Spinal cord (tissue), 9 donors: ENCODE measurements at regions not wholly inside any gene's neighbourhood (a gene's known extent, or its start where the extent isn't known, plus 50 kb on each side); places are given as distances from the start of the nearest gene placed in this dataset.
A peak's percentile ranks its signal among the peaks of the same experiment; 100 is the strongest.

Experiments used
- DNase-seq, 6 donors: peaks; one replicate each; pipeline versions ENCODE4 v3.0.0 to v3.0.0-alpha.2; 2013 to 2015; ENCODE audit warnings: low spot score in 6 of 6, low read depth in 4 of 6
- H3K27ac ChIP-seq: one replicate; pipeline ENCODE4 v1.5.1; 2013; ENCODE audit warnings: low read depth, low read length, control low read depth
- H3K27me3 ChIP-seq: one replicate; pipeline ENCODE4 v1.6.1; 2013; ENCODE audit warnings: low read length; ENCODE audit not compliant: control insufficient read depth, insufficient read depth
- H3K36me3 ChIP-seq: one replicate; pipeline ENCODE4 v1.6.1; 2013; ENCODE audit warnings: low read length; ENCODE audit not compliant: control insufficient read depth, insufficient read depth
- H3K4me1 ChIP-seq: one replicate; pipeline ENCODE4 v1.6.1; 2013; ENCODE audit warnings: low read length; ENCODE audit not compliant: control insufficient read depth, insufficient read depth
- H3K4me3 ChIP-seq: one replicate; pipeline ENCODE4 v1.5.1; 2013; ENCODE audit warnings: low read depth, low read length, control low read depth
- H3K9me3 ChIP-seq: one replicate; pipeline ENCODE4 v1.6.1; 2013; ENCODE audit warnings: low read length; ENCODE audit not compliant: control insufficient read depth, insufficient read depth
- WGBS: methylation state at CpG from one replicate; pipeline ENCODE4 v1.1.5; 2013; ENCODE audit warnings: missing lambda C conversion rate; ENCODE audit not compliant: insufficient coverage; 5-methylcytosine and 5-hydroxymethylcytosine counted together
- donor health status: healthy.

DNA sequence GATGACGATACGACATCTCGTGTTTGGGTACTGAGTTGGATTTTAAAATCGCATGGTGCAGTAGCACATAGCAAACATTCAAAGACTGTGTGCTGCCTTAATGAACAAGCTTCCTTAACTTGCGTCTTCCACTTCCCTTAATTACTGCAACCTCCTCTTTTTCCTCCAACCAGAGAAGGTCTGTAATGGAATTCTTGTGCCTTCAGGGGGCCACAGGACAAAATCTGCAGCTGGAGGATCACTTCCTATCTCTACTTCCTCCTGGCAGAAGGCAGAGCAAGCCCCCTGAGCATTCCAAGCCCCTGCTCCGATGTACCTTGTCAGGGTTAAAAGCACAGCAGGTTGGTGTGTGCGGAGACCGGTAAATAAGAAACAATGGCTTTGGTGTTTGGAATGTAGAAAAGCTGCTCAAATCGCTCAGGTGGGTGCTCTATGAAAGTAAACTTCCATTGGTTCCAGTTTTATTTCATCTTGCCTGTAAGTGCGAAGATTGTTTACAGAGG is 151.3 kb upstream of the UQCRFS1 start:
- Histone ChIP-seq H3K4me3 (no peak overlapping the region), H3K27me3 (peaks cover 3% of the 10 kb centered on the region), H3K27ac (no peak overlapping the region), H3K9me3 (no peaks in the 10 kb centered on the region), H3K4me1 (no peaks in the 10 kb centered on the region), H3K36me3 (no peaks in the 10 kb centered on the region)
- DNase-seq, result no peak
- WGBS, result 47% methylated on average over 7 of the region's 10 CpGs

DNA sequence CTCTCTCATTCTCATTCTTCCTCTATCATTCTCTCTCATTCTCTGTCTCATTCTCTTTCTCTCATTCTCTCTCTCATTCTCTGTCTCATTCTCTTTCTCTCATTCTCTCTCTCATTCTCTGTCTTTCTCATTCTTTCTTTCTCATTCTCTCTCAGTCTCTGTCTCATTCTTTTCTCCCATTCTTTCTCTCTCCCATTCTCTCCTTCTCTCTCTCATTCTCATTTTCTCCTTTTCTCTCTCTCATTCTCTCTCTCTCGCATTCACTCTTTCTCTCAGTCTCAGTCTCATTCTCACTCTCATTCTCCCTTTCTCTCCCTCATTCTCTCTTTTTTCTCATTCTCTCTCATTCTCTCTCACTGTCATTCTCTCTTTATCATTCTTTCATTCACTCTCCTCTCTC is 152.0 kb upstream of the UQCRFS1 start:
- Histone ChIP-seq H3K27me3 (peaks cover 3% of the 10 kb centered on the region), H3K4me3 (no peak overlapping the region), H3K36me3 (no peaks in the 10 kb centered on the region), H3K27ac (no peak overlapping the region), H3K9me3 (no peaks in the 10 kb centered on the region), H3K4me1 (no peaks in the 10 kb centered on the region)
- DNase-seq, result no peak
- WGBS, result 100% methylated on average over 1 of the region's 1 CpG

DNA sequence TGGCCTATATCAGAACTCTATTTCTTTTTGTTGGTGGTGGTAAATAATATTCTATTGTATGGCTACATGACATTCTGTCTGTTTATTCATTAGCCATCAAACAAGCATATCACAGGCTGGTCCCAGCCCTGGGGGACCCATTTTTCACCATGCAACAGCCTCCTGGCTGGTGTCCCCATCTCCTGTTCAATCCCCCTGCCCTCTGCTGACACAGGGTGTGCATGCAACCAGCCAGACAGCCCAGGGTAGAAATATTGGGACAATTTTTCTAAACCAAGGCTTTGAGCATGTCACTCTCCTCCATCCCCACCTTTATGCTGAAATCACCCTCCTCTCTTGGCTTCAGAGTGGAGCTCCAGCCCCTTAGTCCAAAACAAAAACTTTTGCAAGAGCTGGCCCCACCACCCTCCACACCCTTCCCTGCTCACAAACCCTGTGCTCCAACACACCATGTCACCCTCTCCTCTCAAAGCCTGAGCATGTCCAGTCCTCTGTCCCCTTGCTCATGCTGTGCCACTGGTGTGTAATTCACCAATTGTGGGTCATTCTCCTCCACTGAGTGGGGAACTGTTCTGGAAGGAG is 153.0 kb upstream of the UQCRFS1 start:
- Histone ChIP-seq H3K4me1 (no peaks in the 10 kb centered on the region), H3K27ac (no peak overlapping the region), H3K4me3 (no peak overlapping the region), H3K27me3 (peaks cover 3% of the 10 kb centered on the region), H3K36me3 (no peaks in the 10 kb centered on the region), H3K9me3 (no peaks in the 10 kb centered on the region)
- no peak for DNase-seq

DNA sequence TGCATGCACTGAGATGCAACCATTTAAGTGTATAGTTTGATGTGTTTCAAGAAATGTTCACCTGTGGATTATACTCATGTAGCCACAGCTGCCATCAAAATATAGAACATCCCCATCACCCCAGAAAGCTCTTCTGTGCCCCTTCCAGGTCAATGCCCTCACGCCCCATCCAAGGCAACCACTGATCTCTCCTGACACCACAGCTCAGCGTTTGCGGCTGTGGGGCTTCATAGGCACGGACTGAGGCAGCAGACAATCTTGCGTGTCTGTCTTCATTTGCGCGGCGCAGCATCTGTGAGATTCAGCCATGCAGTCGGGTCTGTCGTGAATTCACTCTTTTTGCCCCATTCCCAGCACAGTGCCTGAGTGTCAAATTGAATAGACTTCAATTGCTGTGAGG is 153.8 kb upstream of the UQCRFS1 start:
- Histone ChIP-seq H3K36me3 (no peaks in the 10 kb centered on the region), H3K4me1 (no peaks in the 10 kb centered on the region), H3K9me3 (no peaks in the 10 kb centered on the region), H3K27ac (no peak overlapping the region), H3K4me3 (no peak overlapping the region), H3K27me3 (peaks cover 3% of the 10 kb centered on the region)
- no peak for DNase-seq
- WGBS, result 69% methylated on average over 10 of the region's 10 CpGs

DNA sequence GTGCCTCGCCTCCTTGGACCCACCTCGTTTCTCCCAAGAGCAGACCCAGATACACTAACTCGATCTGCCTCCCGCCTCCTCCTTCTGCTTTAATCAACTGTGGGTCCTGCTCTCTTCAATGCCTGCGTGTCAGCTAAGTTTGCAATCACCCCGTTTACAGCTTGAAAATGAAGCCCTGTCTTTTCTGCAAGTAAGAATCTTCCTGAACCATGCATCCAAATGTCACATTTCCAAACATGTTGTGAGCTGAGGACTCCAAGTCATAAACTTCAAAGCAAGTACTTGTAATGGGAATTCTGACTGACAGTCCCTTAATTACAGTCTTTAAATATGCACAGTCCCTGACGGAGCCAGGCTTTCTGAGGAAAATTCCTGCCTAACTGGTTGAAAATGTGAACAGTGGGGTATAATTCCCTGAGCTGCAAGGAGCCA is 154.9 kb upstream of the UQCRFS1 start:
- Histone ChIP-seq H3K4me1 (no peaks in the 10 kb centered on the region), H3K36me3 (no peaks in the 10 kb centered on the region), H3K9me3 (no peaks in the 10 kb centered on the region), H3K4me3 (no peak overlapping the region), H3K27me3 (peaks cover 3% of the 10 kb centered on the region), H3K27ac (no peak overlapping the region)
- WGBS, result 27% methylated on average over 7 of the region's 7 CpGs
- peak in 1 of 6 donors; percentile 51 for DNase-seq

DNA sequence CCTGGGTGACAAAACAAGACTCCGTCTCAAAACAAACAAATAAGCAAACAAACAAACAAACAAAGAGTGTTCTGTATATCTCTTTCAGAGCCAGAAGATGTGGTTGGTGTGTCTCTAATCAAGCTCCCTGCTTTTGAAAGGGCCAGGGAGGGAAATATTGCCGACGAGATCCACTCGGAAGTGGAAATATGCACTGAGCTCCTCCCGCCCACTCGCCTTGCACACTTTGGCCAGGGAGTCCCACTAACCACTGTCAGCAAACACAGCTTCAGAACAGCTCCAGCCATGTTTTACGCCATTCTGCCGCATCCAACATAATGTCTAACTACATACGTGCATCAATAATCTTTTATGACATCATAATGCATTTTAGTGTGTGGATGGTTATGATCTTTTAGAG is 155.5 kb upstream of the VSTM2B start:
- Histone ChIP-seq H3K9me3 (no peaks in the 10 kb centered on the region), H3K27ac (no peak overlapping the region), H3K4me3 (no peak overlapping the region), H3K27me3 (no peaks in the 10 kb centered on the region), H3K36me3 (no peaks in the 10 kb centered on the region), H3K4me1 (no peaks in the 10 kb centered on the region)
- 93% methylated on average over 5 of the region's 9 CpGs for WGBS
- no peak for DNase-seq

DNA sequence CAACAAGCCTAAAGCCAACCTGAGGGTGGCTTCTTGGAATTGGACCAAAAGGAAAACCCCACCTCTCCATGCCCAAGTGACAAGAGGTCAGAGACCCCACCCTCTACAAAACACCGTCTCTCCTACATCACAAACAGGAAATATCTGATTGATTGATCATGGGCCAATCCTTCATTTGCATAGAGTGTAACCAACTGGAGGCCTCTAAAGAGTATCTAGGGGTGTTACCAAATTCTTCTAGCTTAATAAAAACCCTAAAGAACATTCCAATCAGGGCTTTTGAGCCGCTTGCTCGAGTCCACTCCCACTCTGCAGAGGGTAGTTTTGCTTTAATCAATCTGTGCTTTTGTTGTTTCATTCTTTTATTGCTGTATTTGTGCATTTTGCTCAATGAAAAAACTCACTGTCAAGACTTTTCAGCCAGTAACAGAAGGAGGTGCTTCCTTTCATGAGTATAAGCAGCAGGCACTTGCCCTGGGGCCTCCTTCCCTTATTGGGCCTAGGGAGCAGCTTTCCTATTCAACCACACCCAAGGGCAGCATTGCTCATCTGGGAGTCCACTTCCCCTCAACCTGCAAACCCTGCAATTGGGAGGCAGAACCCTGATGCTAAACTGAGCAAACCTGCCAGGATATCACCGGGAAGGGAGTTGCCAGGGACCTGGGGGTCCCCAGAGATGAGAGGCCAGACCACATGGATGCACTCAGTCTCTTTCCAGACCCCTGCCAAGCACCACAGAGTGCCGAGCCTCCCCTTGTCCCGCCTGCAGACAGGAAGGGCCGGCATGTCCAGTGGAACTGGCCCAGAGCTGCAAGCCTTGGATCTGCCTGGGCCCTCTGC is 154.3 kb upstream of the VSTM2B start:
- Histone ChIP-seq H3K4me3 (no peak overlapping the region), H3K27ac (no peak overlapping the region), H3K36me3 (no peaks in the 10 kb centered on the region), H3K4me1 (no peaks in the 10 kb centered on the region), H3K27me3 (no peaks in the 10 kb centered on the region), H3K9me3 (no peaks in the 10 kb centered on the region)
- DNase-seq, result no peak
- WGBS, result 61% methylated on average over 5 of the region's 7 CpGs

DNA sequence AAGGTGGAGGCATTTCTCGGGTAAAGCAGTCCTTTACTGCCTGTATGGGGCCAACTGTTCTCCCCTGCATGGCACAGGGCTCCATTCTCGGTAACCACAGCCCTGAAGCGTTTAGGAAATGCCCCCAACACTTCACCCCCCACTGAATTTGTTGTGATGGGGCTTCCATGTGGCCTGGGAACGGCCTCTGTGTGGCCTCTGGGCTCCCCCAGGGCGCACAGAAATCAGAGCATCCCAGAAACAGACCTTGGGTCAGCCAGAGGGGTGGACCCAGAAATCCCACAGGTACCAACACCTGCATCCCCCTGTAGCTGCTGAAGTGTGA is 153.7 kb upstream of the VSTM2B start:
- Histone ChIP-seq H3K4me3 (no peak overlapping the region), H3K4me1 (no peaks in the 10 kb centered on the region), H3K27ac (no peak overlapping the region), H3K36me3 (no peaks in the 10 kb centered on the region), H3K27me3 (no peaks in the 10 kb centered on the region), H3K9me3 (no peaks in the 10 kb centered on the region)
- 84% methylated on average over 4 of the region's 5 CpGs for WGBS
- no peak for DNase-seq

DNA sequence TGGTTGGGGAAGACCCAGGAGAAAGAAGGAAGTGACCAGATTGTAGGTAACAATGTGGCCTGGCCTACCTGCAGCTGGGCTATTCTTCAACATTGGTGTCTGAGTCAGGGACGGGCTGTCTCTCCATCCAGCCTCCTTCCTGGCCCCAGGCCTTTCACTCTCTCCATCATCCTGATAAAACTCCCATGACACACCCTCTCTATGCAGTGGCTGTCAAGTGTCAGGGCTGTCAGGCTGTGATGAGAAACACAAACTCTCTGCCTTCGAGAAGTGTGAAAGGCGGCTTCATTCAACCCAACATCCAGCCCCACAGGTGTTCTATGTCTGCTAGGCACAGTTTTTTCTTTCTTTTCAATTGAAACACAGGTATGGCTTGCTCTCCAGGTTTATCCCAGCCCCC is 153.3 kb upstream of the VSTM2B start:
- H3K4me3 ChIP-seq, result no peak overlapping the region
- WGBS, result 88% methylated on average over 3 of the region's 3 CpGs
- DNase-seq, result no peak

More for the DNA sequence above, 153.3 kb upstream of the VSTM2B start:
- no peaks in the 10 kb centered on the region for H3K27me3 ChIP-seq
- H3K4me1 ChIP-seq, result no peaks in the 10 kb centered on the region
- no peak overlapping the region for H3K27ac ChIP-seq
- no peaks in the 10 kb centered on the region for H3K36me3 ChIP-seq
- no peaks in the 10 kb centered on the region for H3K9me3 ChIP-seq
